IMR-90 (cell line): ENCODE measurements at regions not wholly inside any gene's neighbourhood (a gene's known extent, or its start where the extent isn't known, plus 50 kb on each side); places are given as distances from the start of the nearest gene placed in this dataset.

ENCODE experiments used
- ATAC-seq: fragments of 200-7000 bp; cut with Tn5 transposase; 2 replicates; pipeline ENCODE4 v1.9.1; 2020; ENCODE audit warnings: low read depth, mild to moderate bottlenecking, moderate library complexity
- BruUV-seq: library from RNA; stranded (reverse); fragments of 400-500 nt; replicated peaks from 2 replicates; lab custom pipeline; 2021; lab: Mats Ljungman, UMichigan
- CTCF ChIA-PET: fragments of 300-600 bp; formaldehyde crosslinking; extraction: SDS; loops from one replicate; lab custom pipeline; 2021; ENCODE audit warnings: antibody characterized with exemption; lab: Yijun Ruan, JAX
- POLR2A ChIA-PET: fragments of 300-600 bp; sonication (Branson Sonifier 250); formaldehyde crosslinking; loops from one replicate; lab custom pipeline; 2022; ENCODE audit warnings: antibody characterized with exemption; ENCODE audit not compliant: unreplicated experiment; lab: Charles Lee
- DNase-seq: peaks from one replicate; pipeline ENCODE4 v3.0.0; 2013
- H2AFZ ChIP-seq: replicated peaks from 2 replicates; pipeline ENCODE3; 2013; ENCODE audit warnings: low read length, mild to moderate bottlenecking; ENCODE audit not compliant: poor library complexity
- H2AK5ac ChIP-seq: 2 replicates; pipeline ENCODE4 v1.6.1; 2013; ENCODE audit warnings: low read depth, low read length, inconsistent platforms
- H2AK9ac ChIP-seq: replicated peaks from 2 replicates; pipeline ENCODE3; 2013; ENCODE audit warnings: mild to moderate bottlenecking, low read depth, low read length, moderate library complexity; ENCODE audit not compliant: poor library complexity
- H2BK120ac ChIP-seq: 2 replicates; pipeline ENCODE4 v1.6.1; 2013; ENCODE audit warnings: low read depth, low read length, inconsistent platforms
- H2BK15ac ChIP-seq: 3 replicates; pipeline ENCODE4 v1.6.1; 2013; ENCODE audit warnings: low read depth, low read length, inconsistent platforms
- H2BK20ac ChIP-seq: 2 replicates; pipeline ENCODE4 v1.6.1; 2013; ENCODE audit warnings: low read depth, mild to moderate bottlenecking, inconsistent platforms, low read length, moderate library complexity
- H2BK5ac ChIP-seq: 2 replicates; pipeline ENCODE4 v1.6.1; 2013; ENCODE audit warnings: mild to moderate bottlenecking, low read depth, low read length, inconsistent platforms; ENCODE audit not compliant: poor library complexity, severe bottlenecking
- H3K14ac ChIP-seq: replicated peaks from 2 replicates; pipeline ENCODE4 v1.6.1; 2013; ENCODE audit warnings: low read depth, low read length, inconsistent platforms
- H3K18ac ChIP-seq: 2 replicates; pipeline ENCODE4 v1.6.1; 2013; ENCODE audit warnings: low read depth, low read length, control low read depth
- H3K23ac ChIP-seq: 2 replicates; pipeline ENCODE4 v1.6.1; 2013; ENCODE audit warnings: low read depth, low read length, inconsistent platforms
- H3K27ac ChIP-seq: 2 replicates; pipeline ENCODE4 v1.5.1; 2013; ENCODE audit warnings: mild to moderate bottlenecking, control low read depth, low read length; ENCODE audit not compliant: insufficient read depth
- H3K27me3 ChIP-seq: 2 replicates; pipeline ENCODE4 v1.6.1; 2013; ENCODE audit warnings: low read length; ENCODE audit not compliant: control insufficient read depth, insufficient read depth
- H3K36me3 ChIP-seq: 2 replicates; pipeline ENCODE4 v1.6.1; 2013; ENCODE audit warnings: low read length, mixed read lengths; ENCODE audit not compliant: control insufficient read depth, insufficient read depth
- H3K4ac ChIP-seq: 2 replicates; pipeline ENCODE4 v1.6.1; 2013; ENCODE audit warnings: low read depth, low read length, inconsistent platforms
- H3K4me1 ChIP-seq: 2 replicates; pipeline ENCODE4 v1.6.1; 2013; ENCODE audit warnings: low read length, mixed read lengths; ENCODE audit not compliant: control insufficient read depth, insufficient read depth
- H3K4me2 ChIP-seq: 2 replicates; pipeline ENCODE4 v1.6.1; 2013; ENCODE audit warnings: low read depth, mild to moderate bottlenecking, control low read depth, low read length, moderate library complexity
- H3K4me3 ChIP-seq: 2 replicates; pipeline ENCODE4 v1.5.1; 2013; ENCODE audit warnings: low read depth, mild to moderate bottlenecking, control low read depth, low read length, moderate library complexity; ENCODE audit not compliant: insufficient read depth
- H3K56ac ChIP-seq: 2 replicates; pipeline ENCODE4 v1.6.1; 2013; ENCODE audit warnings: low read length, inconsistent platforms; ENCODE audit not compliant: insufficient read depth; ENCODE audit errors: extremely low read depth
- H3K79me1 ChIP-seq, 2 experiments: 2 replicates each; pipeline ENCODE4 v1.6.1; 2013; ENCODE audit warnings: low read length in 2 of 2, inconsistent platforms in 1 of 2, low read depth in 1 of 2
- H3K9ac ChIP-seq: 2 replicates; pipeline ENCODE4 v1.6.1; 2013; ENCODE audit warnings: low read depth, low read length, control low read depth
- H3K9me1 ChIP-seq: 2 replicates; pipeline ENCODE4 v1.6.1; 2013; ENCODE audit warnings: low read length, inconsistent platforms; ENCODE audit not compliant: insufficient read depth
- H3K9me3 ChIP-seq: 2 replicates; pipeline ENCODE4 v1.6.1; 2013; ENCODE audit warnings: low read length; ENCODE audit not compliant: control insufficient read depth, insufficient read depth
- H4K20me1 ChIP-seq: 2 replicates; pipeline ENCODE4 v1.6.1; 2013; ENCODE audit warnings: low read length, inconsistent platforms; ENCODE audit not compliant: insufficient read depth
- H4K5ac ChIP-seq: 2 replicates; pipeline ENCODE4 v1.6.1; 2013; ENCODE audit warnings: mild to moderate bottlenecking, low read depth, low read length, control low read depth
- H4K8ac ChIP-seq, 2 experiments: 2 replicates each; pipeline ENCODE4 v1.6.1; 2013; ENCODE audit warnings: low read depth in 2 of 2, low read length in 2 of 2, control low read depth in 1 of 2, inconsistent platforms in 1 of 2
- H4K91ac ChIP-seq: 2 replicates; pipeline ENCODE4 v1.6.1; 2013; ENCODE audit warnings: low read depth, low read length, inconsistent platforms; ENCODE audit not compliant: insufficient read depth
- BHLHE40 ChIP-seq: fragments of 150-350 bp; IDR thresholded peaks from 2 replicates; pipeline ENCODE4 v1.6.1; 2016; ENCODE audit warnings: mild to moderate bottlenecking, low read depth, low read length
- CEBPB ChIP-seq: IDR thresholded peaks from 2 replicates; pipeline ENCODE4 v1.6.1; 2012; ENCODE audit warnings: low read depth, low read length, improper control_type of control experiment
- CHD1 ChIP-seq: IDR thresholded peaks from 2 replicates; pipeline ENCODE4 v1.6.1; 2012; ENCODE audit warnings: low read depth, low read length, improper control_type of control experiment
- CTCF ChIP-seq: conservative IDR thresholded peaks from 2 replicates; pipeline ENCODE4 v1.5.1; 2012; ENCODE audit warnings: mild to moderate bottlenecking, low read depth, low read length, improper control_type of control experiment
- ELK1 ChIP-seq: fragments of 150-350 bp; IDR thresholded peaks from 2 replicates; pipeline ENCODE4 v1.6.1; 2016; ENCODE audit warnings: low read depth, mild to moderate bottlenecking, low read length, moderate library complexity, borderline replicate concordance
- FOS ChIP-seq: fragments of 150-350 bp; IDR thresholded peaks from 2 replicates; pipeline ENCODE4 v1.6.1; 2016; ENCODE audit warnings: low read depth, low read length
- MAFK ChIP-seq: IDR thresholded peaks from 2 replicates; pipeline ENCODE4 v1.6.1; 2012; ENCODE audit warnings: low read depth, low read length, improper control_type of control experiment
- MAZ ChIP-seq: IDR thresholded peaks from 2 replicates; pipeline ENCODE4 v1.6.1; 2012; ENCODE audit warnings: low read depth, mild to moderate bottlenecking, low read length, improper control_type of control experiment, moderate library complexity, borderline replicate concordance
- MXI1 ChIP-seq: IDR thresholded peaks from 2 replicates; pipeline ENCODE4 v1.6.1; 2012; ENCODE audit warnings: low read depth, mild to moderate bottlenecking, low read length, moderate library complexity, borderline replicate concordance
- POLR2A ChIP-seq: IDR thresholded peaks from 2 replicates; pipeline ENCODE4 v1.6.1; 2012; ENCODE audit warnings: mild to moderate bottlenecking, low read depth, low read length
- RAD21 ChIP-seq: IDR thresholded peaks from 2 replicates; pipeline ENCODE4 v1.6.1; 2012; ENCODE audit warnings: low read length, improper control_type of control experiment
- RCOR1 ChIP-seq: IDR thresholded peaks from 2 replicates; pipeline ENCODE4 v1.6.1; 2012; ENCODE audit warnings: mild to moderate bottlenecking, low read length, improper control_type of control experiment; ENCODE audit not compliant: insufficient replicate concordance
- RFX5 ChIP-seq: IDR thresholded peaks from 2 replicates; pipeline ENCODE4 v1.8.0; 2012; ENCODE audit warnings: low read depth, mild to moderate bottlenecking, low read length, moderate library complexity
- SMC3 ChIP-seq: fragments of 150-350 bp; IDR thresholded peaks from 2 replicates; pipeline ENCODE4 v1.6.1; 2016; ENCODE audit warnings: low read depth, mild to moderate bottlenecking, antibody characterized with exemption, low read length, moderate library complexity
- USF2 ChIP-seq: fragments of 150-350 bp; IDR thresholded peaks from 2 replicates; pipeline ENCODE4 v1.6.1; 2017; ENCODE audit warnings: mild to moderate bottlenecking, antibody characterized with exemption, low read length, low read depth
- WGBS, 2 experiments: methylation state at CpG; one replicate each; pipeline versions ENCODE4 v1.1.5 to v1.1.7; 2013; ENCODE audit warnings: missing lambda C conversion rate in 2 of 2; ENCODE audit not compliant: insufficient read length in 1 of 2; ENCODE audit errors: extremely low coverage in 2 of 2; 5-methylcytosine and 5-hydroxymethylcytosine counted together
- dilution Hi-C: fragments of 300-500 bp; cut with HindIII; formaldehyde crosslinking; loops from one replicate; pipeline ENCODE4 v1.14.3; 2018; ENCODE audit warnings: low sequenced_read_pairs; ENCODE audit not compliant: unreplicated experiment
- in situ Hi-C: fragments of 300-500 bp; cut with MboI; formaldehyde crosslinking; loops from 3 replicates; pipeline ENCODE4 v1.14.3; 2019; ENCODE audit warnings: low sequenced_read_pairs, inconsistent platforms, mixed read lengths
- intact Hi-C: fragments of 100-400 bp; cut with micrococcal nuclease; formaldehyde crosslinking; loops from 2 replicates; pipeline ENCODE4 v1.10.0; 2022

- no TSS peak for BruUV-seq
- Histone ChIP-seq H3K27me3 (peaks cover 2% of the 10 kb centered on the region; the same call in 1 of the 2 replicates), H3K14ac (no peak overlapping the region), H2BK20ac (no peak overlapping the region), H3K18ac (no peak overlapping the region), H3K9me1 (no peaks in the 10 kb centered on the region), H4K5ac (no peak overlapping the region), H4K20me1 (no peaks in the 10 kb centered on the region), H2BK5ac (no peak overlapping the region), H3K36me3 (no peaks in the 10 kb centered on the region), H3K9ac (no peak overlapping the region), H3K4me1 (no peaks in the 10 kb centered on the region), H4K91ac (no peak overlapping the region), H2AFZ (no peak overlapping the region), H3K27ac (no peak overlapping the region), H3K4me3 (no peak overlapping the region), H3K79me1 (no peaks in the 10 kb centered on the region), H3K4me2 (no peak overlapping the region), H2BK15ac (no peak overlapping the region), H3K23ac (no peak overlapping the region), H3K4ac (no peak overlapping the region), H3K9me3 (no peaks in the 10 kb centered on the region), H2AK9ac (no peak overlapping the region), H4K8ac (no peak overlapping the region), H2AK5ac (no peak overlapping the region), H2BK120ac (no peak overlapping the region), H3K56ac (no peak overlapping the region)
- ChIA-PET POLR2A (no interaction called here), CTCF (no interaction called here)
- dilution Hi-C loops (no loop called here), intact Hi-C loops (no loop called here), in situ Hi-C loops (no loop called here)
- no CpG with 5 or more reads among the region's 3 CpGs for WGBS, 2 experiments
- ATAC-seq: no peak
- no peak for TF ChIP-seq CHD1
- TF ChIP-seq RFX5: no peak
- no peak for TF ChIP-seq FOS
- TF ChIP-seq MAZ: no peak
- TF ChIP-seq ELK1: no peak
- no peak for TF ChIP-seq USF2
- no peak for TF ChIP-seq POLR2A
- no peak for TF ChIP-seq CEBPB
- TF ChIP-seq SMC3: no peak
- TF ChIP-seq BHLHE40: no peak
- TF ChIP-seq CTCF: no peak
- TF ChIP-seq MXI1: no peak
- TF ChIP-seq RCOR1: no peak
- no peak for TF ChIP-seq RAD21
- no peak for TF ChIP-seq MAFK
- no peak for DNase-seq
Measured at GRCh38 chr9:99634186-99634585, 187.5 kb upstream of the NR4A3 start.
